Suprapubic skin (tissue), 4 donors: ENCODE measurements at regions not wholly inside any gene's neighbourhood (a gene's known extent, or its start where the extent isn't known, plus 50 kb on each side); places are given as distances from the start of the nearest gene placed in this dataset.
A peak's percentile ranks its signal among the peaks of the same experiment; 100 is the strongest.

Source experiments
- DNase-seq, 2 donors: peaks; one replicate each; pipeline ENCODE4 v3.0.0-alpha.2; 2019; ENCODE audit warnings: low spot score in 2 of 2
- H3K27ac ChIP-seq: fragments of 200-600 bp; sonication (generic); one replicate; pipeline ENCODE4 v1.5.1; 2019
- H3K27me3 ChIP-seq: fragments of 200-600 bp; sonication (generic); one replicate; pipeline ENCODE4 v1.5.1; 2019
- H3K36me3 ChIP-seq: fragments of 200-600 bp; sonication (generic); one replicate; pipeline ENCODE4 v1.5.1; 2019
- H3K4me1 ChIP-seq: fragments of 200-600 bp; sonication (generic); one replicate; pipeline ENCODE4 v1.5.1; 2019
- H3K4me3 ChIP-seq: fragments of 200-600 bp; sonication (generic); one replicate; pipeline ENCODE4 v1.5.1; 2019; ENCODE audit warnings: mild to moderate bottlenecking
- H3K9me3 ChIP-seq: fragments of 200-600 bp; sonication (generic); one replicate; pipeline ENCODE4 v1.5.1; 2019
- EP300 ChIP-seq: sonication (generic); formaldehyde crosslinking; IDR thresholded peaks from one replicate; pipeline ENCODE4 v1.6.1; 2017; ENCODE audit warnings: antibody characterized with exemption
- POLR2A ChIP-seq, 2 donors: fragments of 450-650 bp; IDR thresholded peaks; one replicate each; pipeline ENCODE4 v1.6.1; 2017; ENCODE audit warnings: antibody characterized with exemption in 2 of 2, mild to moderate bottlenecking in 2 of 2, moderate library complexity in 2 of 2
- POLR2AphosphoS5 ChIP-seq, 3 donors: sonication (generic); formaldehyde crosslinking; IDR thresholded peaks; one replicate each; pipeline ENCODE4 v1.6.1; 2017; ENCODE audit warnings: antibody characterized with exemption in 3 of 3
- WGBS: methylation state at CpG from one replicate; pipeline ENCODE4 v1.1.5; 2018; 5-methylcytosine and 5-hydroxymethylcytosine counted together
- TF ChIP-seq, protein P1 (sequence below), 2 donors: fragments of 200-600 bp in 1 of 2; fragments of 450-650 bp in 1 of 2; sonication (generic) in 1 of 2; IDR thresholded peaks; one replicate each; pipeline ENCODE4 v1.5.1; 2016 to 2019; ENCODE audit warnings: antibody characterized with exemption in 2 of 2, mild to moderate bottlenecking in 1 of 2, moderate library complexity in 1 of 2

DNA sequence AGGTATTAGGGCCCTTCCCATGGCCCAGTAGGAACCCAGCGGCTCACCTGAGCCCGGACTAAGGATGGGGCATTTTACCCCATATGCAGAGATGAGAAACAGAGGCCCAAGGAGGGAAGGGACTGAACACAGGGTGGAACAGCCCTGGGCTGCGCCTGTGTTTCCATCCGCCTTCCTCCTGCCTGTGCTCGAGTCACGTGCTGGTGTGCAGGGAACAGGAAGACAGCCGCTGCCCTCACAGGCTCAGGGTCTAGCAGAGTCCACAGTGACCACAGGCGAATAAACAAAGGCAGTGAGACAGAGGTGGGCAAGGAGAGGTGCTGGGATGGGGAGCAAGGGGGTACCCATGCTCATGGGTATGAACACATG lies 129.4 kb downstream of the C9orf50 start:
- Histone ChIP-seq H3K4me1 (peaks cover 100% of the 10 kb centered on the region), H3K4me3 (peak overlapping the region; percentile 58), H3K36me3 (peaks cover 13% of the 10 kb centered on the region), H3K9me3 (no peaks in the 10 kb centered on the region), H3K27ac (peak overlapping the region; percentile 98), H3K27me3 (no peaks in the 10 kb centered on the region)
- peak in 1 of 2 donors; percentile 86 for DNase-seq
- 15% methylated on average over 8 of the region's 8 CpGs for WGBS
- TF ChIP-seq EP300 (no peak), POLR2A (IDR thresholded peaks at IDR 0.05) (no peak), POLR2AphosphoS5 (IDR thresholded peaks at IDR 0.05) (no peak)
- TF ChIP-seq, protein P1, sequence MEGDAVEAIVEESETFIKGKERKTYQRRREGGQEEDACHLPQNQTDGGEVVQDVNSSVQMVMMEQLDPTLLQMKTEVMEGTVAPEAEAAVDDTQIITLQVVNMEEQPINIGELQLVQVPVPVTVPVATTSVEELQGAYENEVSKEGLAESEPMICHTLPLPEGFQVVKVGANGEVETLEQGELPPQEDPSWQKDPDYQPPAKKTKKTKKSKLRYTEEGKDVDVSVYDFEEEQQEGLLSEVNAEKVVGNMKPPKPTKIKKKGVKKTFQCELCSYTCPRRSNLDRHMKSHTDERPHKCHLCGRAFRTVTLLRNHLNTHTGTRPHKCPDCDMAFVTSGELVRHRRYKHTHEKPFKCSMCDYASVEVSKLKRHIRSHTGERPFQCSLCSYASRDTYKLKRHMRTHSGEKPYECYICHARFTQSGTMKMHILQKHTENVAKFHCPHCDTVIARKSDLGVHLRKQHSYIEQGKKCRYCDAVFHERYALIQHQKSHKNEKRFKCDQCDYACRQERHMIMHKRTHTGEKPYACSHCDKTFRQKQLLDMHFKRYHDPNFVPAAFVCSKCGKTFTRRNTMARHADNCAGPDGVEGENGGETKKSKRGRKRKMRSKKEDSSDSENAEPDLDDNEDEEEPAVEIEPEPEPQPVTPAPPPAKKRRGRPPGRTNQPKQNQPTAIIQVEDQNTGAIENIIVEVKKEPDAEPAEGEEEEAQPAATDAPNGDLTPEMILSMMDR (IDR thresholded peaks at IDR 0.05): no peak

DNA sequence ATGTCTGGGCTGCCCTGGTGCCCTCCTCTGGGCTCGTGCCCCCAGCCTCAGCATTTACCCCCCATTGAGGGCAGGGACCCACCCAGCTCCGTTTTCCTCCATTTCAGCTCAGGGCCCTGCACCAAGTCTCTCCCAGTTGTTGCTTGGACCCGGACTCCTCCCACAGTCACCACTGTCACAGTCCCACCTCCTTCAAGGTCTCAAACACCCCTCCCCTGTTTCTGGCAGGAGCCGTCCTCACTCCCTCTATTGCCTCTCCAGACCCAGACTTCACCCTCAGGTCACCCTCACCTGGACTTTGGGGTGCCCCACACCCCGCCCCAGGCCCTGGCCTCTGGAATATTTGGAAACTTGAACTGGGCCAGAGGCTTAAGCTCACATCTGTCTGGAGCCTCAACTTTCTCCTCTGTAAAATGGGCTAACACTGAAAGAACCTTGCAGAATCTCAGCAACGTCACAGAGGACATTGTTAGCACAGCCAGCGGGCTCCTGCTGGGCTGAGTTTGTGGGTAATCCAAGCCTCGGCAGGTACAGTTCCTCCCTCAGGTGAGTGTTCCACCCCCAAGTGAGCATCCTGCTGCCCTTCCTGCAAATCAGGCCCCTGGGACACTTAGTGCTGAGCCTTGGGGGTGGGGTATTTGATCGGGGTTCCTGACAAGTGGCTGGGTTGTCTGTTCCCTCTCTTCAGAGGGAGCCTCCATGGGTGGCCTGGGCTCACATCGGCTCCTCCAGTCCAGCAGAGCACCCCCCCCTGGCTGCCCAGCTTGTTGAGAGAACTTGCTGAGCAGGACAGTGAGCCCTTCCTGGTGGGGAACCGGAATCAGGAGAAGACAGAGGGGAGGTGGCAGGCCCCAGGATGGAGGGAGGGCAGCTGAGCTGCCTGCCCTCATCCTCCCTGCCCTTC lies 130.1 kb downstream of the C9orf50 start:
- Histone ChIP-seq H3K36me3 (peaks cover 13% of the 10 kb centered on the region), H3K27me3 (no peaks in the 10 kb centered on the region), H3K4me1 (peaks cover 100% of the 10 kb centered on the region), H3K27ac (peak overlapping the region; percentile 98), H3K4me3 (peak overlapping the region; percentile 58), H3K9me3 (no peaks in the 10 kb centered on the region)
- DNase-seq: no peak
- no peak for TF ChIP-seq POLR2AphosphoS5 (IDR thresholded peaks at IDR 0.05)
- no peak for TF ChIP-seq POLR2A (IDR thresholded peaks at IDR 0.05)
- TF ChIP-seq, protein P1 (IDR thresholded peaks at IDR 0.05): no peak
- TF ChIP-seq EP300: no peak
- WGBS: 34% methylated on average over 7 of the region's 11 CpGs

DNA sequence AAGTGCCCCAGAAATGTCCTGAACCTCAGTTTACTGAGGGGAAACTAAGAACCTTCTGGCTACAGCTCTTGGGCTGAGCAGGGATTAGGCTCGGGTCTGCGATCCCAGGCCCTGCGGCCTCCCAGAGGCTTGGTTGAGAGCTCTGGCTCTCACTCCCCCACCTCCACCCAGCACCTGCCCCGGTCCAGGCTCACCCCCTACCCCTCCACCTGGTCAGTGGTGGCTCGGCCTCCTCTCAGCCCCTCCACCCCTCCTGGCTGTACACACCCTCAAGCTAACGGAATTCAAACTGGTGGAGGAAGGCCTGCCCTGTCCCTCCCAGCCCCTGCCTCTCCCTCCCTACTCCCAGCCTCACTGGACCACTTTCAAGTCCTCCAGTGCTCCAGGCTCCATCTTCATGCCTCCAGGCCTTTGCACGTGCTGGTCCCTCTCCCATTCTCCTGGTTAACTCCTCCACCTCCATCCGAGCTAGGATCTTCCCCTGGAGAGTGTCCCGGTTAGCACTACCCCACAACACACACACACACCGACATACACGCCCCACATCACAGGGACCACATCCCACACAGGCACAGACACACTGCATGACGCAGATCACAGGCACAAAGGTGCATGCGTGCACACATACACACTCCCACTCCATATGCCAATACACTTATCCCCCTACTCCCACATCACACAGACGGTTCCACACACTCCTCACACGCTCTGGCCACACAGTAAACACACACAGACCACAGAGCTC lies 130.9 kb downstream of the C9orf50 start:
- no peaks in the 10 kb centered on the region for H3K9me3 ChIP-seq
- H3K27ac ChIP-seq: peak overlapping the region; percentile 98
- H3K36me3 ChIP-seq: peaks cover 13% of the 10 kb centered on the region
- DNase-seq: peak in 1 of 2 donors; percentile 74
- H3K4me1 ChIP-seq: peaks cover 99% of the 10 kb centered on the region
- H3K4me3 ChIP-seq: peak overlapping the region; percentile 58
- 15% methylated on average over 12 of the region's 15 CpGs for WGBS
- H3K27me3 ChIP-seq: no peaks in the 10 kb centered on the region
- no peak for TF ChIP-seq POLR2A (IDR thresholded peaks at IDR 0.05)

DNA sequence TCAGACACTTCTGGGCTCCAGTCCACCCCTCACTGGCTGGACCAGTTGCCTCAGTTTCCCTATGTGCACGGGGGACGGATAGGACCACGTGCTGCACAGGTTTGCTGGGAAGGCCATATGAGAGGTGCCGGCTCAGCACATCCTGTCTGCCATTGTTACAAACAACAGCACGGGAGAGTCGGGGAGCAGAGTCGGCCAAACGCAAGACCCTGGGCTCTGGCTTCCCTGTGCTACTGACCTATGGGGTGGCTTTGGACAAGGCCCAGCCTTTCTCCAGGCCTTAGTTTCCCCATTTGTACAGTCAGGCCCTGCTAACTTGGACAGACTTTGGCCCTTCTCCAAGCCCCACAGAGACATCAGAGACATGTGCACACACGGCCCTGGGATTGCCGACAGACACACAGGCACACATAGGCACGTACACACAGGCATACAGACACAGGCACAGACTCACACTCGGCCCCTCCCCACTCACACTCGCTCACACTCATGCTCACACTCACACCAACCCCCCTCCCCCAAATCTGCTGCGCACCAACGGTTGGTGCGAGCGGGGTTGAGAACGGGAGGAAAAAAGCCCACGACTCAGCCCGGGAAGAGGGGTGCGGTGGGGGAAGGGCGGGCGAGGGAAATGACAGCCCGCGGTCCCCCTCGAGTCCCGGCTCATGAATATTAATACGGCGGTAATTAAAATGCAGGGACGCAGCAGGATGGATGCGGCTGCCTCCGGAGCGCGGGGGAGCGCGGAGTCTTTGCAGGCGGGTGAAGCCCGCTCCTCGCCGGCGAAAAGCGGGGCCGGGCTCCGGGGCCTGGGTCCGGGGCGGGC lies 133.0 kb downstream of the C9orf50 start:
- peaks cover 99% of the 10 kb centered on the region for H3K4me1 ChIP-seq
- peak overlapping the region; percentile 98 for H3K27ac ChIP-seq
- H3K36me3 ChIP-seq: peaks cover 6% of the 10 kb centered on the region
- TF ChIP-seq POLR2A (IDR thresholded peaks at IDR 0.05): no peak
- TF ChIP-seq, protein P1 (IDR thresholded peaks at IDR 0.05): no peak
- no peaks in the 10 kb centered on the region for H3K27me3 ChIP-seq
- DNase-seq: peak in 1 of 2 donors; percentile 83
- H3K9me3 ChIP-seq: no peaks in the 10 kb centered on the region
- WGBS: under 1% methylated on average over 29 of the region's 46 CpGs
- peak overlapping the region; percentile 58 for H3K4me3 ChIP-seq

DNA sequence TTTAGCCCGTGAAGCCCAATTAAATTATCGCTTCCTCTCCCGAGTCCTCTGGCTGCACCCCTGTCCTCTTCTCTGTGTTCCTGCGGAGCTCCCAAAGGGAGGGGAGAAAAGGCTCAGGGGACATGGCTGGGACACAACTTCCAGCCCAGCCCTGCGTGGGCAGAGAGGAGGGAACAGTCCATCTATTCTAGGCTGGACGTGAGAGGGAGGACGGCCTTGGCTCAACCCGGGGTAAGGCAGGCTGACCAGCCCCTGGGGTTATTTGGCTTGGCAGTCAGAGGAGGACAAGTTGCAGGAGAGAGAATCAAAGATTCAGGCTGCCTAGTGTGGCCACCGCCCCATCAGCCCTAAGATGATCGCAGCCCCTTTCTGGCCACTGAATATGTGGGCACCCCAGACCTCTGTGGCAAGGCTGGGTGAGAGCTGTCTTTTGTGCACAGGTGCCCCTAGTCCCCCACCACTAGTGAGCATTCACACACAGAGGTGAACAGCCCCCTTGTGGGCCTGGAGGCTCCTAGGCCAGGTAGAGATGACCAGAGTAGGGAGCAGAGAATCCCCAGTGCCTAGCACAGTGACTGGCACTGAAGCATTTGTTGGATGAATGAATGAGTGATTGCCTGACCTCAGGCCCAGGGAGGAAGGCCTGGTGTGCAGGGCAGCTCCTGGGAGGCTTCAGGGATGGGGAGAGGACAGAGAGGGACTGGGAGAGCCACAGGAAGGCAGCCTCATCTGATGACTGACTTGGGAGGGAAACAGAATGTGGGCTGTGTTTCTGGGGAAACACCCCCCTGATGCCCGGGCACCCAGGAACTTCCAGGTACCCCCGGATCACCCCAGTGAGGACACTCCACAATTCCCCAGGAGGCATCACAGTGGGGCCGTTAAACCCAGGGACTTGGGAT lies 133.9 kb downstream of the C9orf50 start:
- Histone ChIP-seq H3K9me3 (no peaks in the 10 kb centered on the region), H3K4me3 (peak overlapping the region; percentile 58), H3K27ac (peak overlapping the region; percentile 98), H3K27me3 (no peaks in the 10 kb centered on the region), H3K4me1 (peaks cover 97% of the 10 kb centered on the region), H3K36me3 (peaks cover under 1% of the 10 kb centered on the region)
- peak in 1 of 2 donors; percentile 89 for DNase-seq
- TF ChIP-seq, protein P1 (IDR thresholded peaks at IDR 0.05): no peak
- TF ChIP-seq EP300 (no peak), POLR2AphosphoS5 (IDR thresholded peaks at IDR 0.05) (peak in 1 of 3 donors; percentile 38), POLR2A (IDR thresholded peaks at IDR 0.05) (peak in 1 of 2 donors; percentile 37)
- 39% methylated on average over 10 of the region's 13 CpGs for WGBS
